ENCODE measurements at regions not wholly inside any gene's neighbourhood (a gene's known extent, or its start where the extent isn't known, plus 50 kb on each side); places are given as distances from the start of the nearest gene placed in this dataset.
A peak's percentile ranks its signal among the peaks of the same experiment; 100 is the strongest.

DNA sequence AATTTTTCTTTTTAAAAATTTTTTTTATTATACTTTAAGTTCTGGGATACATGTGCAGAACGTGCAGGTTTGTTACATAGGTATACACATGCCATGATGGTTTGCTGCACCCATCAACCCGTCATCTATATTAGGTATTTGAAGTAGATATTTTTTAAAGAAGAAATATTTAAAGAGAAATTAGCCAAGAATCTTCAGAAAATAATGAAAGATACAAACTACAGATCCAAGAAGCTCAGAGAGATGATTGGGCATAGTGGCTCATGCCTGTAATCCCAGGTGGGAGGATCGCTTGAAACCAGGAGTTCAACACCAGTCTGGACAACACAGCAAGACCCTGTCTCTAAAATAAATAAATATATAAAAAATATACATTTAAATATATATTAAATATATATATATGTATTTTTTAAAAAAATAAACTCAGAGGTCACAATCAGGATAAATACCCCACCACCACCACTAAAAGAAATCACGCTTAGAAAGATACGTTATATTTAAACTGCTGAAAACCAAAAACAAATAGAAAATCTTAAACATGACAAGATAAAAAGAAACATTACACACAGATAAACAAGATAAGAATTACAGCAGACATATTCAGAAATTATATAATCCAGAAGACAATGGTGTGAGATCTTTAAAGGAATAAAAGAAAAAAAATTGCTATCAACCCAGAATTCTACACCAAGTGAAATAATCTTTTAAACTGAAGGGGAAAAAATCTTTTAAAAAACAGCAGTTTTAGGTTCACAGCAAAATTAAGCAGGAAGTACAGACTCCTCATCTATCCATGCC, 57.5 kb downstream of the CSF2 start:
- Histone ChIP-seq H3K36me3 (ENCODE audit: insufficient read depth, low read length) (no peaks in the 10 kb centered on the region), H3K4me3 (ENCODE audit: low read length) (no peak overlapping the region), H3K27me3 (ENCODE audit: insufficient read depth, low read length, poor library complexity, severe bottlenecking) (no peaks in the 10 kb centered on the region), H3K27ac (ENCODE audit: low read depth, low read length) (no peak overlapping the region), H3K4me1 (ENCODE audit: insufficient read depth, low read length) (no peaks in the 10 kb centered on the region), H3K9me3 (ENCODE audit: low read length) (no peaks in the 10 kb centered on the region)
- Mint-ChIP-seq H3K36me3 (peaks cover 0 to 23% (median 3%) of the 10 kb centered on the region in 3 donors), H3K9me3 (peaks cover 5 to 14% (median 10%) of the 10 kb centered on the region in 5 donors), H3K4me1 (peaks cover 1 to 8% (median 8%) of the 10 kb centered on the region in 3 donors), H3K4me3 (no peak overlapping the region), H3K27ac (no peak overlapping the region), H3K27me3 (peaks cover 0 to 3% of the 10 kb centered on the region in 2 donors)
- ChIA-PET CTCF (interaction anchor here (1.1 kb wide), 1 partner anchor 66 kb away, joined by 4 read pairs; no protein-coding TSS in a partner anchor), POLR2A (no interaction called here)
- no peak for DNase-seq

DNA sequence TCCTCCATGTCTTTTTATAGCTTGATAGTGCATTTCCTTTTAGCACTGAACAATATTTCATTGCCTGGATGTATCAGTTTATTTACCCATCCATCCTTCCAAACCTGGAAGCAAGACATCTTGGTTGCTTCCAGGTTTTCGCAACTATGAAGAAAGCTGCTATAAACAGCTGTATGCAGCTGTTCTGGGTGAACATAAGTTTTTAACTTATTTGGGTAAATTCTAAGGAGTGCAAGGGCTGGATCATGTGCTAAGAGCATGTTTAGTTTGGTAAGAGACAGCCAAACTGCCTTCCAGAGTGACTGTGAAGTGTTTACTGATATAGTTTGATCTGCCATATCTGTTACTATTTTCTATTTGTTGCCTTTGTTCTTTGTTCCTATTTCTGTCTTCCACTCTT, 58.5 kb downstream of the CSF2 start:
- Mint-ChIP-seq H3K36me3 (peaks cover 0 to 17% (median 3%) of the 10 kb centered on the region in 3 donors), H3K4me3 (no peak overlapping the region), H3K27ac (peak overlapping the region in 1 of 8 donors; percentile 62), H3K4me1 (peaks cover 1 to 8% (median 4%) of the 10 kb centered on the region in 3 donors), H3K9me3 (peaks cover 5 to 14% (median 8%) of the 10 kb centered on the region in 5 donors), H3K27me3 (peaks cover 3 to 8% of the 10 kb centered on the region in 2 donors)
- Histone ChIP-seq H3K4me3 (ENCODE audit: low read length) (no peak overlapping the region), H3K27ac (ENCODE audit: low read depth, low read length) (no peak overlapping the region), H3K4me1 (ENCODE audit: insufficient read depth, low read length) (no peaks in the 10 kb centered on the region), H3K36me3 (ENCODE audit: insufficient read depth, low read length) (no peaks in the 10 kb centered on the region), H3K27me3 (ENCODE audit: insufficient read depth, low read length, poor library complexity, severe bottlenecking) (no peaks in the 10 kb centered on the region), H3K9me3 (ENCODE audit: low read length) (no peaks in the 10 kb centered on the region)
- POLR2A ChIA-PET = no interaction called here
- no peak for DNase-seq
- CTCF ChIA-PET = interaction anchor here (1.1 kb wide), 1 partner anchor 67 kb away, joined by 4 read pairs; no protein-coding TSS in a partner anchor

DNA sequence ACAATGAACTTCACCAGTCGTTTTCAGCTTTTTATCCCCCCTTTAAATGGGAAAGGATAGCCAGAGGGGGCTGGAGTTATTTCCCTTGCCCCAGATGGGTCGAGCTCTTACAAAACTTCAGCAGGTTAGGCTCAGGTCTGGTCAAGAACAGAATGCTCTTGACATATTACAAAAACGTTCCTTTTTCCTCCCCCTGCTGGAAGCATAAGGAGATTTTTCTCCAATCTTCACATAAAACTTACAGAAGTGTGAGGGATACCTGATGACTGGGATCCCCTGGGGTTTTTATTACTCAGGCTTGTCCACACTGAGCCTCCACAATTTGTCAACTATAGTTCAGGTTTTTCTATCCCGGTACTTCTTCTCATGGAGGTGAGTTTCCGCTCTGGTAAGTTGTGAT, 60.8 kb downstream of the CSF2 start:
- Histone ChIP-seq H3K4me3 (ENCODE audit: low read length) (no peak overlapping the region), H3K27ac (ENCODE audit: low read depth, low read length) (no peak overlapping the region), H3K36me3 (ENCODE audit: insufficient read depth, low read length) (no peaks in the 10 kb centered on the region), H3K9me3 (ENCODE audit: low read length) (no peaks in the 10 kb centered on the region), H3K27me3 (ENCODE audit: insufficient read depth, low read length, poor library complexity, severe bottlenecking) (no peaks in the 10 kb centered on the region), H3K4me1 (ENCODE audit: insufficient read depth, low read length) (no peaks in the 10 kb centered on the region)
- peaks cover 0 to 5% (median 0%) of the 10 kb centered on the region in 3 donors for H3K36me3 Mint-ChIP-seq
- H3K4me1 Mint-ChIP-seq = peaks cover 1 to 8% (median 4%) of the 10 kb centered on the region in 3 donors
- ChIA-PET POLR2A (interaction anchor here (0.6 kb wide), 1 partner anchor 60 kb away, joined by 3 read pairs; no protein-coding TSS in a partner anchor), CTCF (interaction anchor here (0.8 to 2.8 kb wide), 11 partner anchors 12 to 138 kb away, joined by 3 to 20 read pairs (median 4); no protein-coding TSS in a partner anchor)
- peaks cover 0 to 4% (median 0%) of the 10 kb centered on the region in 5 donors for H3K9me3 Mint-ChIP-seq
- peak in 1 of 5 donors; percentile 6 for DNase-seq
- H3K27ac Mint-ChIP-seq = no peak overlapping the region
- H3K27me3 Mint-ChIP-seq = peaks cover 3 to 12% of the 10 kb centered on the region in 2 donors
- H3K4me3 Mint-ChIP-seq = no peak overlapping the region

DNA sequence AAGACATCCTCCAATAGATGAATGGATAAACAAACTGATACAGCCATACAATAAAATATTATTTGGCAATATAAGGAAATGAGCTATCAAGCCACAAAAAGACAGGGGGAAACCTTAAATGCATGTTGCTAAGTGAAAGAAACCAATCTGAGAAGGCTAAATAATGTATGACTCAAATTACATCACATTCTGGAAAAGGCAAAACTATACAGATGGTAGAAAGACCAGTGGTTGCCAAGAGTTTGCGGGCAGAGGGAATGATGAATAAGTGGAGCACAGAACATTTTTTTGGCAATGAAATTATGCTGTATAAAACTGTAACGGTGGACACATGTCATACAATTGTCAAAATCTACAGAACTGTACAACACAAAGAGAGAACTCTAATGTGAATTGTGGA, 63.3 kb downstream of the CSF2 start:
- Histone ChIP-seq H3K27me3 (ENCODE audit: insufficient read depth, low read length, poor library complexity, severe bottlenecking) (no peaks in the 10 kb centered on the region), H3K36me3 (ENCODE audit: insufficient read depth, low read length) (no peaks in the 10 kb centered on the region), H3K27ac (ENCODE audit: low read depth, low read length) (no peak overlapping the region), H3K4me3 (ENCODE audit: low read length) (no peak overlapping the region), H3K9me3 (ENCODE audit: low read length) (no peaks in the 10 kb centered on the region), H3K4me1 (ENCODE audit: insufficient read depth, low read length) (no peaks in the 10 kb centered on the region)
- CTCF ChIA-PET = no interaction called here
- Mint-ChIP-seq H3K4me3 (no peak overlapping the region), H3K27ac (no peak overlapping the region), H3K27me3 (peaks cover 5 to 17% of the 10 kb centered on the region in 2 donors), H3K4me1 (peaks cover 1 to 5% (median 4%) of the 10 kb centered on the region in 3 donors), H3K36me3 (peaks cover 0 to 14% (median 0%) of the 10 kb centered on the region in 3 donors), H3K9me3 (peaks cover 0 to 10% (median 3%) of the 10 kb centered on the region in 5 donors)
- POLR2A ChIA-PET = no interaction called here
- no peak for DNase-seq

DNA sequence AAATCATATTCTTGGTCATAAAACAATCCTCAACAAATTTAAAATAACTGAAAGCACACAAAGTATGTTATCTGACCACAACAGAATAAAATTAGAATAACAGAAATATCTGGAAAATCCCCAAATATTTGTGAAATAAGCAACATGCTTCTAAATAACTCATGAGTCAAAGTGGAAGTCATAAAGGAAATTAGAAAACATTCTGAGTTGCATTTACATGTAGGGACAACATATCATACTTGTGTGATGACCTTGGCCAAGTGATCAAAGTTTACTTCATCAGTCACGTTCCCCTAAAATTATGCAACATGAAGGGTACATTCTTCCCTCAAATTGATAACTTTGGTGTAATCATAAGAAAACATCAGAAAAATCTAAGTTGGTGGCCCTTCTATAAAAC, 64.7 kb downstream of the CSF2 start:
- Mint-ChIP-seq H3K9me3 (peaks cover 7 to 18% (median 9%) of the 10 kb centered on the region in 5 donors), H3K4me3 (no peak overlapping the region), H3K27me3 (peaks cover 5 to 17% of the 10 kb centered on the region in 2 donors), H3K27ac (no peak overlapping the region), H3K36me3 (peaks cover 0 to 18% (median 5%) of the 10 kb centered on the region in 3 donors), H3K4me1 (peaks cover 0 to 5% (median 1%) of the 10 kb centered on the region in 3 donors)
- no peak for DNase-seq
- POLR2A ChIA-PET = no interaction called here
- Histone ChIP-seq H3K27me3 (ENCODE audit: insufficient read depth, low read length, poor library complexity, severe bottlenecking) (no peaks in the 10 kb centered on the region), H3K9me3 (ENCODE audit: low read length) (peaks cover 5% of the 10 kb centered on the region), H3K4me3 (ENCODE audit: low read length) (no peak overlapping the region), H3K36me3 (ENCODE audit: insufficient read depth, low read length) (no peaks in the 10 kb centered on the region), H3K27ac (ENCODE audit: low read depth, low read length) (no peak overlapping the region), H3K4me1 (ENCODE audit: insufficient read depth, low read length) (no peaks in the 10 kb centered on the region)
- CTCF ChIA-PET = no interaction called here
